Activated naive CD4-positive, alpha-beta T cell treated with anti-CD3 and anti-CD28 coated beads, Interleukin-2, amount 10 ng/mL, durations not matched to agents 7 days and 5 days (primary cell): ENCODE measurements at regions not wholly inside any gene's neighbourhood (a gene's known extent, or its start where the extent isn't known, plus 50 kb on each side); places are given as distances from the start of the nearest gene placed in this dataset.

Experiments used
- CTCF ChIA-PET: fragments of 350-600 bp; sonication (Branson Sonifier 250); formaldehyde crosslinking; loops from one replicate; lab custom pipeline; 2021; ENCODE audit warnings: antibody characterized with exemption; lab: Charles Lee
- DNase-seq: peaks from one replicate; pipeline ENCODE4 v3.0.0-alpha.2; 2020
- H3K27ac Mint-ChIP-seq: one replicate; pipeline ENCODE4 v1.8.0; 2021; ENCODE audit warnings: mild to moderate bottlenecking, moderate library complexity, mixed read lengths
- H3K27me3 Mint-ChIP-seq: one replicate; pipeline ENCODE4 v1.8.0; 2021; ENCODE audit warnings: mild to moderate bottlenecking, mixed read lengths
- H3K36me3 Mint-ChIP-seq: one replicate; pipeline ENCODE4 v1.8.0; 2021; ENCODE audit warnings: mixed read lengths
- H3K4me1 Mint-ChIP-seq: one replicate; pipeline ENCODE4 v1.8.0; 2021; ENCODE audit warnings: mixed read lengths
- H3K4me3 Mint-ChIP-seq: one replicate; pipeline ENCODE4 v1.8.0; 2021; ENCODE audit warnings: mild to moderate bottlenecking, moderate library complexity, mixed read lengths
- H3K9me3 Mint-ChIP-seq: one replicate; pipeline ENCODE4 v1.8.0; 2021; ENCODE audit warnings: mixed read lengths

GRCh38 chr13:32882691-32883090 is 133.5 kb upstream of the KL start:
- peaks cover 3% of the 10 kb centered on the region for H3K36me3 Mint-ChIP-seq
- CTCF ChIA-PET, result no interaction called here
- H3K27me3 Mint-ChIP-seq, result peaks cover 13% of the 10 kb centered on the region
- no peak overlapping the region for H3K27ac Mint-ChIP-seq
- no peak for DNase-seq
- no peaks in the 10 kb centered on the region for H3K4me1 Mint-ChIP-seq
- peaks cover 4% of the 10 kb centered on the region for H3K9me3 Mint-ChIP-seq
- H3K4me3 Mint-ChIP-seq, result no peak overlapping the region

- no peak for DNase-seq
- CTCF ChIA-PET, result interaction anchor here (0.7 kb wide), 1 partner anchor 27 kb away, joined by 4 read pairs; no protein-coding TSS in a partner anchor
These were observed 132.7 kb upstream of the KL start for GRCh38 chr13:32883474-32883873.

GRCh38 chr13:32887617-32888016 is 128.6 kb upstream of the KL start:
- H3K27me3 Mint-ChIP-seq, result peaks cover 15% of the 10 kb centered on the region
- no peak overlapping the region for H3K4me3 Mint-ChIP-seq
- no peak for DNase-seq
- peaks cover 8% of the 10 kb centered on the region for H3K9me3 Mint-ChIP-seq
- no peaks in the 10 kb centered on the region for H3K4me1 Mint-ChIP-seq
- H3K27ac Mint-ChIP-seq, result no peak overlapping the region
- CTCF ChIA-PET, result interaction anchor here (0.6 kb wide), 1 partner anchor 219 kb away, joined by 3 read pairs; no protein-coding TSS in a partner anchor
- H3K36me3 Mint-ChIP-seq, result peaks cover 4% of the 10 kb centered on the region

More at GRCh38 chr13:32883474-32883873, 132.7 kb upstream of the KL start:
- peaks cover 15% of the 10 kb centered on the region for H3K27me3 Mint-ChIP-seq
- H3K36me3 Mint-ChIP-seq, result peaks cover 4% of the 10 kb centered on the region
- H3K9me3 Mint-ChIP-seq, result peaks cover 7% of the 10 kb centered on the region
- no peak overlapping the region for H3K4me3 Mint-ChIP-seq
- H3K4me1 Mint-ChIP-seq, result no peaks in the 10 kb centered on the region
- H3K27ac Mint-ChIP-seq, result no peak overlapping the region

- Mint-ChIP-seq H3K27me3 (peaks cover 6% of the 10 kb centered on the region), H3K4me3 (no peak overlapping the region), H3K9me3 (peaks cover 8% of the 10 kb centered on the region), H3K27ac (no peak overlapping the region), H3K4me1 (no peaks in the 10 kb centered on the region), H3K36me3 (peaks cover 4% of the 10 kb centered on the region)
- CTCF ChIA-PET, result no interaction called here
- no peak for DNase-seq
These were observed 126.1 kb upstream of the KL start for GRCh38 chr13:32889986-32890565.

DNA sequence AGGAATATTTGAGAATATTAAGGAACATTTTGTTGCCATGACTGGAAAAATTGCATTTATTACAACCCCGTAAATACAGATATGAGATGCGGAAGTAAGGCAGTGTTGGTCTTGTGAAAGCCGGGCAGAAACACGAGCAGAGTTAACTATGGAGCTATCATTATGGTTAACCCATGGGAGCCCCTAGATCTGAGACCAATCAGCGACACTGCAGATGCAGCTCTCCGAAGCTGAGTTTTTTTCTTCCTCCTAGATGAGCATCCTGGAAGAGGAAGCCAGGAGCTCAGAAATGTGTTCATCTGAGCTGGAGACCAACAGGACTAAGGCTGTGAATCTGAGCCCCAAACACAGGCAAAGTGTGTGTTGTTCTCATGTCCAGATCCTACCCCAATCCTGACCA is 123.0 kb upstream of the KL start:
- Mint-ChIP-seq H3K4me1 (no peaks in the 10 kb centered on the region), H3K27me3 (no peaks in the 10 kb centered on the region), H3K27ac (no peak overlapping the region), H3K9me3 (peaks cover 1% of the 10 kb centered on the region), H3K4me3 (no peak overlapping the region), H3K36me3 (no peaks in the 10 kb centered on the region)
- no peak for DNase-seq
- CTCF ChIA-PET, result no interaction called here

DNA sequence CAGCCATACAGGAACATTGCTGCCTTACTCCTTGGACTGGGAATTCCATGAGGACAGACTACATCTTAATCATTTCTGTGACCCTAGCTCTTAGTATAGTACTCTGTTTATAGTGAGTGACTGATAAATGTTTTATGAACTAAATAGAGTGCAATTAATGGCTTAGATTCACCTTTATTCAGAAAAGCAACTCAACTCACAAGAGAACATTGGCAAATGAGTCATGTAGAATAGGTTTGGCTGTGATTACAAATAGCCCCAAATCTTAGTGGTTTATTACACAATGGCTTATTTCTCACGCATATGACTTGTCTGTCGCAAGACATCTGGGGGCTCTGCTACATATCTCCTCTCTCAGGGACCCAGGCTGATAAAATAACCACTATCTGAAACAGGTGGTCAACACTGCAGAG is 121.6 kb upstream of the KL start:
- Mint-ChIP-seq H3K4me1 (no peaks in the 10 kb centered on the region), H3K27ac (no peak overlapping the region), H3K4me3 (no peak overlapping the region), H3K27me3 (no peaks in the 10 kb centered on the region), H3K36me3 (no peaks in the 10 kb centered on the region), H3K9me3 (peaks cover 1% of the 10 kb centered on the region)
- CTCF ChIA-PET, result no interaction called here
- no peak for DNase-seq

DNA sequence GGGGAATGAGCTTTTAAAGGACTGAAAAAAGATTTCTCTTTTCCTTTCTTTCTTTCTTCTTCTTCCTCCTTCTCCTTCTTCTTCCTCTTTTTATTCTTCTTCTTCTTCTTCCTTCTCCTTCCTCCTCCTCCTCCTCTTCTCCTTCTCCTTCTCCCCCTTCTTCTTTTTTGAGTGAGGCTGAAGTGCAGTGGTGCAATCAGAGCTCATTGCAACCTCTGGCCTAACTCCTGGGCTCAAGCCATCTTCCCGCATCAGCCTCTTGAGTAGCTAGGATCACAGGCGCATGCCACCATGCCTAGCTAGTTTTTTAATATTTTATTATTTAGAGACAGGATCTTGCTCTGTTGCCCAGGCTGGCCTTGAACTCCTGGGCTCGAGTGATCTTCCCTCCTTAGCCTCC is 120.9 kb upstream of the KL start:
- no peak overlapping the region for H3K4me3 Mint-ChIP-seq
- H3K9me3 Mint-ChIP-seq, result peaks cover 3% of the 10 kb centered on the region
- H3K27ac Mint-ChIP-seq, result no peak overlapping the region
- H3K4me1 Mint-ChIP-seq, result no peaks in the 10 kb centered on the region
- H3K27me3 Mint-ChIP-seq, result no peaks in the 10 kb centered on the region
- DNase-seq, result no peak
- H3K36me3 Mint-ChIP-seq, result peaks cover under 1% of the 10 kb centered on the region
- CTCF ChIA-PET, result no interaction called here

DNA sequence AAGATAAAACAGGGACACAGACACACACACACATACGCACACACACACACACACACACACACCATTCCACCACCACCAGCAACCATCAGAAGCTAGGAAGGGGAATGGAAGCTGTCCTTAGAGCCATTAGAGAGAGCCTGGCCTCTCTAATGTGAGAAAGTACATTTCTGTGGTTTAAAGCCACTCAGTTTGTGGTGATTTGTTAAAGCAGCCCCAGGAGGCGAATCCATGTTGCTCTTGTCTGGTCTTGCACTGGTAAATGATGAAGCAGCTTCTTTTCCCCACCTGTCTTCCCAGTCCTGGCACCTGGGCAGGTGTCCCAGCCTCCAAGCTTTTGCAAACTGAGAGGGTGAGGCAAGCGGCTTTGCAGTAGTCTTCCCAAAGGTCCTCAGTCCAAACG is 118.9 kb upstream of the KL start:
- DNase-seq, result no peak
- H3K4me3 Mint-ChIP-seq, result no peak overlapping the region
- no peaks in the 10 kb centered on the region for H3K27me3 Mint-ChIP-seq
- CTCF ChIA-PET, result interaction anchor here (1.1 kb wide), 1 partner anchor 105 kb away, joined by 3 read pairs; no protein-coding TSS in a partner anchor
- H3K36me3 Mint-ChIP-seq, result peaks cover 3% of the 10 kb centered on the region
- H3K27ac Mint-ChIP-seq, result no peak overlapping the region
- H3K4me1 Mint-ChIP-seq, result peaks cover 2% of the 10 kb centered on the region
- peaks cover 9% of the 10 kb centered on the region for H3K9me3 Mint-ChIP-seq

- peaks cover 3% of the 10 kb centered on the region for H3K36me3 Mint-ChIP-seq
- no peaks in the 10 kb centered on the region for H3K27me3 Mint-ChIP-seq
- H3K9me3 Mint-ChIP-seq, result peaks cover 9% of the 10 kb centered on the region
- H3K4me3 Mint-ChIP-seq, result no peak overlapping the region
- no peak for DNase-seq
- H3K27ac Mint-ChIP-seq, result no peak overlapping the region
- H3K4me1 Mint-ChIP-seq, result peaks cover 37% of the 10 kb centered on the region
- CTCF ChIA-PET, result interaction anchor here (1.3 kb wide), 1 partner anchor 9 kb away, joined by 4 read pairs; no protein-coding TSS in a partner anchor
These were observed 114.0 kb upstream of the KL start for GRCh38 chr13:32902029-32902780.

- DNase-seq, result no peak
- peaks cover 37% of the 10 kb centered on the region for H3K4me1 Mint-ChIP-seq
- no peak overlapping the region for H3K27ac Mint-ChIP-seq
- no peaks in the 10 kb centered on the region for H3K27me3 Mint-ChIP-seq
- H3K9me3 Mint-ChIP-seq, result peaks cover 9% of the 10 kb centered on the region
- H3K36me3 Mint-ChIP-seq, result peaks cover 3% of the 10 kb centered on the region
- no peak overlapping the region for H3K4me3 Mint-ChIP-seq
- CTCF ChIA-PET, result no interaction called here
These were observed 113.3 kb upstream of the KL start for GRCh38 chr13:32902874-32903273.

- H3K4me3 Mint-ChIP-seq, result no peak overlapping the region
- no peak overlapping the region for H3K27ac Mint-ChIP-seq
- H3K36me3 Mint-ChIP-seq, result peaks cover 3% of the 10 kb centered on the region
- DNase-seq, result no peak
- H3K9me3 Mint-ChIP-seq, result peaks cover 9% of the 10 kb centered on the region
- peaks cover 37% of the 10 kb centered on the region for H3K4me1 Mint-ChIP-seq
- CTCF ChIA-PET, result no interaction called here
- no peaks in the 10 kb centered on the region for H3K27me3 Mint-ChIP-seq
These were observed 112.5 kb upstream of the KL start for GRCh38 chr13:32903720-32904119.

GRCh38 chr13:32904266-32904665 is 112.0 kb upstream of the KL start:
- CTCF ChIA-PET, result no interaction called here
- Mint-ChIP-seq H3K27ac (no peak overlapping the region), H3K27me3 (no peaks in the 10 kb centered on the region), H3K4me1 (peaks cover 37% of the 10 kb centered on the region), H3K36me3 (peaks cover 3% of the 10 kb centered on the region), H3K4me3 (no peak overlapping the region), H3K9me3 (peaks cover 10% of the 10 kb centered on the region)
- DNase-seq, result no peak

DNA sequence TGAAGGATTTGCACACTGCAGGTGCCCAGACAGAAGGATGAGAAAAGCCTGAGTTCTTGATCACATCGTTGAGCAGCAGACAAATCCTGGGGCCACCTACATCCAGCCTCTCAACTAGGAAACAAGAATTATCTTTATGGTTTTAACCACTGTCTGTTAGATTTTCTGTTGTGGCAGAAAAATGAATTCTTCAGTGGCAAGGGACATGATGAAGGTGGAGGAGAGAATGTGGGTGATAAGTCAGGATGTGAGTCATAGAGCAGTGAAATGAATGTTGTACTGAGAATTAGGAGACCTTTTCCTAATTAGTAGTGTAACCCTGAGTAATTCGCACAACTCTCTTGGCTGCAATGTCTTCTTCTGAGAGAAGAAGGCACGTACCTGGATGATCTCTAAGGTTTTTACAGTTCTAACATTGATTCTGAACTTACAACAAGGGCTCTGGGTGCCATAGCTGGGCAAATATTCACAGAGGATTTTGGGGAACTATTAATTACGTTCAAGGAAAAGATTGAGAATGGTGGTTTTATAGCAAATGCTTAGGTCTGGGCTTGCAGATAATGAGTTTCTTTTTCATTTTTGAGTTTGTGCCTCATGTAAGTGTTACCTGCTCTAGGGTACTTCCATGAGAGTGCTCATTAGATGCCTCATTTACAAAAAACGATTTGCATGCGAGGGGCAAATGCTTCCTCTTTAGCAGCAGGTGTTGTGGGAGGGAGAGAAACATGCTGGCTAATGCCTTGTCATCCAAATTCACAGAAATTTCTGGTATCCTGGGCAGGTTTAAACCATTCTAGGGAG is 111.0 kb upstream of the KL start:
- peak; percentile 44 for DNase-seq

DNA sequence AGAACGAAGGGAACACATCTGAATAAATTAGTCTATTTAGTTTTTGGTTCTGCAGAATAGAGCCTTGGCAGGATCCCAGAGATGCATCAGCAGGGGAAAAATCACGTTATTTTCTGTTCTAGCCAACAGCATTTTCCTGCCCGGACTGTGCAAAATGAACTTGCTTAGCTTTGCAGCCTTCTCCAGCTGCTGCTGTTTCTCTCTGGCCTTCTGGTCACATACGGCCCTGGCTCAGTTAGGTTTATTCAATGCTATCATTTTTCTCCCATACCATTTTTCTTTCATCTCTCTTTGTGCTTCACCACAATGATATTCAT is 110.4 kb upstream of the KL start:
- peaks cover 42% of the 10 kb centered on the region for H3K4me1 Mint-ChIP-seq
- no peak overlapping the region for H3K4me3 Mint-ChIP-seq
- CTCF ChIA-PET, result interaction anchor here (1.0 to 1.6 kb wide), 3 partner anchors 118 to 255 kb away, joined by 3 to 4 read pairs (median 3); no protein-coding TSS in a partner anchor
- H3K36me3 Mint-ChIP-seq, result no peaks in the 10 kb centered on the region
- DNase-seq, result no peak
- peaks cover 5% of the 10 kb centered on the region for H3K9me3 Mint-ChIP-seq
- H3K27ac Mint-ChIP-seq, result peak overlapping the region; percentile 89
- H3K27me3 Mint-ChIP-seq, result no peaks in the 10 kb centered on the region

More for the DNA sequence above, 111.0 kb upstream of the KL start:
- Mint-ChIP-seq H3K9me3 (peaks cover 8% of the 10 kb centered on the region), H3K36me3 (peaks cover 3% of the 10 kb centered on the region), H3K4me3 (peak overlapping the region; percentile 49), H3K27ac (peak overlapping the region; percentile 89), H3K4me1 (peaks cover 38% of the 10 kb centered on the region), H3K27me3 (no peaks in the 10 kb centered on the region)
- CTCF ChIA-PET, result interaction anchor here (1.1 to 1.6 kb wide), 2 partner anchors 118 to 169 kb away, joined by 3 to 4 read pairs; no protein-coding TSS in a partner anchor
